HEK293 (cell line): ENCODE measurements at regions not wholly inside any gene's neighbourhood (a gene's known extent, or its start where the extent isn't known, plus 50 kb on each side); places are given as distances from the start of the nearest gene placed in this dataset.

Source experiments
- CTCF ChIA-PET: fragments of 350-600 bp; formaldehyde crosslinking; extraction: SDS; loops from one replicate; lab custom pipeline; 2021; ENCODE audit warnings: antibody characterized with exemption; lab: Yijun Ruan, JAX
- POLR2A ChIA-PET: fragments of 300-600 bp; formaldehyde crosslinking; extraction: SDS; loops from one replicate; lab custom pipeline; 2020; ENCODE audit warnings: antibody characterized with exemption, inconsistent platforms; lab: Yijun Ruan, JAX
- H3K27ac ChIP-seq: fragments of 200-500 bp; sonication (Bioruptor generic); 2 replicates; pipeline ENCODE4 v1.5.1; 2014; ENCODE audit warnings: low read depth, low read length, control low read depth, inconsistent platforms; ENCODE audit errors: extremely low read depth
- H3K36me3 ChIP-seq, 2 experiments: fragments of 200-500 bp in 1 of 2; sonication (Bioruptor generic) in 1 of 2; 1 replicate in 1 of 2; 2 replicates in 1 of 2; pipeline ENCODE4 v1.5.1; 2014 to 2017; ENCODE audit warnings: inconsistent platforms in 2 of 2, low read length in 2 of 2; ENCODE audit not compliant: control insufficient read depth in 2 of 2, insufficient read depth in 1 of 2
- H3K4me1 ChIP-seq: fragments of 200-500 bp; sonication (Bioruptor generic); 2 replicates; pipeline ENCODE4 v1.5.1; 2014; ENCODE audit warnings: mild to moderate bottlenecking, low read length, inconsistent platforms; ENCODE audit not compliant: control insufficient read depth, insufficient read depth
- H3K4me3 ChIP-seq: 2 replicates; pipeline ENCODE4 v1.5.1; 2011; ENCODE audit warnings: low read depth, mild to moderate bottlenecking, control low read depth, low read length, moderate library complexity
- H3K9me3 ChIP-seq: fragments of 200-500 bp; sonication (Bioruptor generic); 2 replicates; pipeline ENCODE4 v1.5.1; 2014; ENCODE audit warnings: low read depth, low read length, inconsistent platforms; ENCODE audit not compliant: control insufficient read depth, insufficient read depth
- EGR2 ChIP-seq: fragments of 450-650 bp; formaldehyde crosslinking; IDR thresholded peaks from 2 replicates; pipeline ENCODE4 v1.5.1; 2016; ENCODE audit warnings: low read depth, missing biosample characterization, missing genetic modification characterization
- GLI4 ChIP-seq: fragments of 450-650 bp; formaldehyde crosslinking; IDR thresholded peaks from 2 replicates; pipeline ENCODE4 v1.5.1; 2016; ENCODE audit warnings: missing biosample characterization, missing genetic modification characterization
- GLIS2 ChIP-seq: fragments of 450-650 bp; formaldehyde crosslinking; IDR thresholded peaks from 2 replicates; pipeline ENCODE4 v1.5.1; 2016; ENCODE audit warnings: missing biosample characterization, missing genetic modification characterization
- HOXC10 ChIP-seq: sonication (generic); formaldehyde crosslinking; IDR thresholded peaks from 2 replicates; pipeline ENCODE4 v1.8.1; 2023; ENCODE audit warnings: mild to moderate bottlenecking, missing genetic modification reagents
- KLF9 ChIP-seq: fragments of 450-650 bp; formaldehyde crosslinking; IDR thresholded peaks from 2 replicates; pipeline ENCODE4 v1.5.1; 2016; ENCODE audit warnings: missing biosample characterization, missing genetic modification characterization, low read depth
- REST ChIP-seq: fragments of 450-650 bp; formaldehyde crosslinking; IDR thresholded peaks from 2 replicates; pipeline ENCODE4 v1.5.1; 2016; ENCODE audit warnings: missing biosample characterization, missing genetic modification characterization
- SP3 ChIP-seq: fragments of 450-650 bp; formaldehyde crosslinking; IDR thresholded peaks from 2 replicates; pipeline ENCODE4 v1.5.1; 2016; ENCODE audit warnings: missing biosample characterization, missing genetic modification characterization
- ZBTB6 ChIP-seq: fragments of 450-650 bp; formaldehyde crosslinking; IDR thresholded peaks from 2 replicates; pipeline ENCODE4 v1.5.1; 2017; ENCODE audit warnings: missing biosample characterization, missing genetic modification characterization
- ZBTB8A ChIP-seq: fragments of 450-650 bp; formaldehyde crosslinking; IDR thresholded peaks from 2 replicates; pipeline ENCODE4 v1.5.1; 2016; ENCODE audit warnings: missing biosample characterization, missing genetic modification characterization
- ZFP3 ChIP-seq: fragments of 450-650 bp; formaldehyde crosslinking; IDR thresholded peaks from 2 replicates; pipeline ENCODE4 v1.5.1; 2016; ENCODE audit warnings: low read depth, missing biosample characterization, missing genetic modification characterization
- ZNF10 ChIP-seq: fragments of 450-650 bp; formaldehyde crosslinking; IDR thresholded peaks from 2 replicates; pipeline ENCODE4 v1.5.1; 2017; ENCODE audit warnings: missing biosample characterization, missing genetic modification characterization
- ZNF138 ChIP-seq: fragments of 450-650 bp; formaldehyde crosslinking; IDR thresholded peaks from 2 replicates; pipeline ENCODE4 v1.5.1; 2016; ENCODE audit warnings: missing biosample characterization, missing genetic modification characterization, borderline replicate concordance
- ZNF202 ChIP-seq: fragments of 450-650 bp; formaldehyde crosslinking; IDR thresholded peaks from 2 replicates; pipeline ENCODE4 v1.5.1; 2016; ENCODE audit warnings: missing biosample characterization, missing genetic modification characterization, borderline replicate concordance
- ZNF239 ChIP-seq: fragments of 450-650 bp; formaldehyde crosslinking; IDR thresholded peaks from 2 replicates; pipeline ENCODE4 v1.5.1; 2016; ENCODE audit warnings: missing biosample characterization, missing genetic modification characterization
- ZNF274 ChIP-seq, 2 experiments: fragments of 200-500 bp in 1 of 2; fragments of 450-650 bp in 1 of 2; sonication (Bioruptor generic) in 1 of 2; formaldehyde crosslinking in 1 of 2; IDR thresholded peaks; 2 replicates each; pipeline versions ENCODE4 v1.5.1 to v1.6.1; 2014 to 2016; ENCODE audit warnings: borderline replicate concordance in 1 of 2, inconsistent platforms in 1 of 2, low read length in 1 of 2, missing biosample characterization in 1 of 2, missing genetic modification characterization in 1 of 2
- ZNF391 ChIP-seq: fragments of 450-650 bp; formaldehyde crosslinking; IDR thresholded peaks from 2 replicates; pipeline ENCODE4 v1.5.1; 2016; ENCODE audit warnings: low read depth, missing biosample characterization, missing genetic modification characterization, borderline replicate concordance
- ZNF521 ChIP-seq: fragments of 450-650 bp; formaldehyde crosslinking; IDR thresholded peaks from 2 replicates; pipeline ENCODE4 v1.5.1; 2017; ENCODE audit warnings: missing biosample characterization, mild to moderate bottlenecking, missing genetic modification characterization
- ZNF626 ChIP-seq: fragments of 450-650 bp; sonication (Bioruptor Pico); formaldehyde crosslinking; IDR thresholded peaks from 2 replicates; pipeline ENCODE4 v1.5.1; 2018; ENCODE audit warnings: missing biosample characterization, missing genetic modification characterization, inconsistent platforms
- ZNF843 ChIP-seq: fragments of 450-650 bp; formaldehyde crosslinking; IDR thresholded peaks from 2 replicates; pipeline ENCODE4 v1.5.1; 2016; ENCODE audit warnings: missing biosample characterization, missing genetic modification characterization
- TF ChIP-seq, protein P1 (sequence below): fragments of 450-650 bp; IDR thresholded peaks from 2 replicates; pipeline ENCODE4 v1.5.1; 2018; ENCODE audit warnings: missing biosample characterization, missing genetic modification characterization
- TF ChIP-seq, protein P2 (sequence below): fragments of 450-650 bp; formaldehyde crosslinking; IDR thresholded peaks from 2 replicates; pipeline ENCODE4 v1.5.0; 2017; ENCODE audit warnings: missing biosample characterization, missing genetic modification characterization, borderline replicate concordance
- TF ChIP-seq, protein P3 (sequence below): fragments of 450-650 bp; formaldehyde crosslinking; optimal IDR thresholded peaks from 2 replicates; pipeline ENCODE3; 2016; ENCODE audit warnings: missing biosample characterization, mild to moderate bottlenecking, missing genetic modification characterization
- TF ChIP-seq, protein P4 (sequence below): fragments of 450-650 bp; formaldehyde crosslinking; IDR thresholded peaks from 2 replicates; pipeline ENCODE4 v1.5.1; 2016; ENCODE audit warnings: missing biosample characterization, missing genetic modification characterization

GRCh38 chr5:158309088-158309807 lies 450.3 kb upstream of the CLINT1 start (continued):
- TF ChIP-seq, protein P1, sequence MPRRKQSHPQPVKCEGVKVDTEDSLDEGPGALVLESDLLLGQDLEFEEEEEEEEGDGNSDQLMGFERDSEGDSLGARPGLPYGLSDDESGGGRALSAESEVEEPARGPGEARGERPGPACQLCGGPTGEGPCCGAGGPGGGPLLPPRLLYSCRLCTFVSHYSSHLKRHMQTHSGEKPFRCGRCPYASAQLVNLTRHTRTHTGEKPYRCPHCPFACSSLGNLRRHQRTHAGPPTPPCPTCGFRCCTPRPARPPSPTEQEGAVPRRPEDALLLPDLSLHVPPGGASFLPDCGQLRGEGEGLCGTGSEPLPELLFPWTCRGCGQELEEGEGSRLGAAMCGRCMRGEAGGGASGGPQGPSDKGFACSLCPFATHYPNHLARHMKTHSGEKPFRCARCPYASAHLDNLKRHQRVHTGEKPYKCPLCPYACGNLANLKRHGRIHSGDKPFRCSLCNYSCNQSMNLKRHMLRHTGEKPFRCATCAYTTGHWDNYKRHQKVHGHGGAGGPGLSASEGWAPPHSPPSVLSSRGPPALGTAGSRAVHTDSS: no peak
- TF ChIP-seq, protein P2, sequence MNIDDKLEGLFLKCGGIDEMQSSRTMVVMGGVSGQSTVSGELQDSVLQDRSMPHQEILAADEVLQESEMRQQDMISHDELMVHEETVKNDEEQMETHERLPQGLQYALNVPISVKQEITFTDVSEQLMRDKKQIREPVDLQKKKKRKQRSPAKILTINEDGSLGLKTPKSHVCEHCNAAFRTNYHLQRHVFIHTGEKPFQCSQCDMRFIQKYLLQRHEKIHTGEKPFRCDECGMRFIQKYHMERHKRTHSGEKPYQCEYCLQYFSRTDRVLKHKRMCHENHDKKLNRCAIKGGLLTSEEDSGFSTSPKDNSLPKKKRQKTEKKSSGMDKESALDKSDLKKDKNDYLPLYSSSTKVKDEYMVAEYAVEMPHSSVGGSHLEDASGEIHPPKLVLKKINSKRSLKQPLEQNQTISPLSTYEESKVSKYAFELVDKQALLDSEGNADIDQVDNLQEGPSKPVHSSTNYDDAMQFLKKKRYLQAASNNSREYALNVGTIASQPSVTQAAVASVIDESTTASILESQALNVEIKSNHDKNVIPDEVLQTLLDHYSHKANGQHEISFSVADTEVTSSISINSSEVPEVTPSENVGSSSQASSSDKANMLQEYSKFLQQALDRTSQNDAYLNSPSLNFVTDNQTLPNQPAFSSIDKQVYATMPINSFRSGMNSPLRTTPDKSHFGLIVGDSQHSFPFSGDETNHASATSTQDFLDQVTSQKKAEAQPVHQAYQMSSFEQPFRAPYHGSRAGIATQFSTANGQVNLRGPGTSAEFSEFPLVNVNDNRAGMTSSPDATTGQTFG (tag by site-specific recombination): no peak
- TF ChIP-seq GLI4 (tag by site-specific recombination): no peak
- TF ChIP-seq HOXC10 (CRISPR knock-in tag): no peak
- no peak for TF ChIP-seq ZBTB6 (tag by site-specific recombination)
- no peak for TF ChIP-seq ZNF626
- TF ChIP-seq ZNF10 (tag by site-specific recombination): no peak
- TF ChIP-seq ZNF239 (tag by site-specific recombination): no peak

DNA sequence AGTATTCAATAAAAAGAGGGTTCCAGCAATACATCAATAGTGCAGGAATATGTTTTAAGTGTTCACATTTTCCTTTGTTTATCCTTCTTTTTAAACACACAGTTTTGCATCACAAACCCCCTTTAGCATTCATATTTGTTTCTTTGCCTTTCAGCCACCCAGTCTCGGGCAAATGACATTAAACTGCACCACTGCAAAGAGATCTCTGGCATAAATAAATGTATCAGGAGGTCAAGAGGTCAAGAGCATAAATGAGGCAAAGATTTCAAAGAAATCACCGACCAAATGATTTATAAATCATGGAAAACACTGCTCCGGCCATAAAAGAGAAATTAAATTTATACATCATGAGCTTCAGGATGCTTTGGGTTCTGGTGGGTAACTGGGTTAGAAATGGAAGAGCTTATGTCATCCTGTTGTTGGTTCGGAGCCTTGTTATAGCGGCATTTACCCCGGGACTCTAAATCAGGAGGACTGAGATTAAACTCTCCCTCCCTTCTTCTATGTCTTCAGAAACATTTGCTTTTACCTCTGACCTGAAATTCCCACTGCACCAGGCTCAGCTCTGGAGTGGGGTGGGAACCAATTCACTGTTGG lies 449.6 kb upstream of the CLINT1 start:
- ChIA-PET CTCF (interaction anchor here (0.7 kb wide), 1 partner anchor 628 kb away, joined by 3 read pairs; no protein-coding TSS in a partner anchor), POLR2A (no interaction called here)
- no peak overlapping the region for H3K4me3 ChIP-seq
- H3K4me1 ChIP-seq: no peaks in the 10 kb centered on the region
- H3K9me3 ChIP-seq: no peaks in the 10 kb centered on the region
- no peaks in the 10 kb centered on the region for H3K36me3 ChIP-seq
- no peak overlapping the region for H3K27ac ChIP-seq
- TF ChIP-seq SP3 (tag by site-specific recombination) (no peak), GLIS2 (tag by site-specific recombination) (no peak), ZNF274 (IDR thresholded peaks at IDR 0.05; ENCODE audit: low read length) (no peak), ZNF274 (tag by site-specific recombination; IDR thresholded peaks at IDR 0.05; ENCODE audit: borderline replicate concordance) (no peak), ZNF202 (tag by site-specific recombination) (no peak), ZNF521 (tag by site-specific recombination) (no peak), ZFP3 (tag by site-specific recombination) (no peak), EGR2 (tag by site-specific recombination) (no peak), ZNF391 (tag by site-specific recombination) (no peak), ZBTB8A (no peak), ZNF138 (tag by site-specific recombination) (no peak), KLF9 (tag by site-specific recombination) (no peak), REST (tag by site-specific recombination) (no peak), ZNF843 (tag by site-specific recombination) (no peak)
- TF ChIP-seq, protein P3, sequence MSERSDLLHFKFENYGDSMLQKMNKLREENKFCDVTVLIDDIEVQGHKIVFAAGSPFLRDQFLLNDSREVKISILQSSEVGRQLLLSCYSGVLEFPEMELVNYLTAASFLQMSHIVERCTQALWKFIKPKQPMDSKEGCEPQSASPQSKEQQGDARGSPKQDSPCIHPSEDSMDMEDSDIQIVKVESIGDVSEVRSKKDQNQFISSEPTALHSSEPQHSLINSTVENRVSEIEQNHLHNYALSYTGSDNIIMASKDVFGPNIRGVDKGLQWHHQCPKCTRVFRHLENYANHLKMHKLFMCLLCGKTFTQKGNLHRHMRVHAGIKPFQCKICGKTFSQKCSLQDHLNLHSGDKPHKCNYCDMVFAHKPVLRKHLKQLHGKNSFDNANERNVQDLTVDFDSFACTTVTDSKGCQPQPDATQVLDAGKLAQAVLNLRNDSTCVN (tag by site-specific recombination): no peak
- TF ChIP-seq, protein P4, sequence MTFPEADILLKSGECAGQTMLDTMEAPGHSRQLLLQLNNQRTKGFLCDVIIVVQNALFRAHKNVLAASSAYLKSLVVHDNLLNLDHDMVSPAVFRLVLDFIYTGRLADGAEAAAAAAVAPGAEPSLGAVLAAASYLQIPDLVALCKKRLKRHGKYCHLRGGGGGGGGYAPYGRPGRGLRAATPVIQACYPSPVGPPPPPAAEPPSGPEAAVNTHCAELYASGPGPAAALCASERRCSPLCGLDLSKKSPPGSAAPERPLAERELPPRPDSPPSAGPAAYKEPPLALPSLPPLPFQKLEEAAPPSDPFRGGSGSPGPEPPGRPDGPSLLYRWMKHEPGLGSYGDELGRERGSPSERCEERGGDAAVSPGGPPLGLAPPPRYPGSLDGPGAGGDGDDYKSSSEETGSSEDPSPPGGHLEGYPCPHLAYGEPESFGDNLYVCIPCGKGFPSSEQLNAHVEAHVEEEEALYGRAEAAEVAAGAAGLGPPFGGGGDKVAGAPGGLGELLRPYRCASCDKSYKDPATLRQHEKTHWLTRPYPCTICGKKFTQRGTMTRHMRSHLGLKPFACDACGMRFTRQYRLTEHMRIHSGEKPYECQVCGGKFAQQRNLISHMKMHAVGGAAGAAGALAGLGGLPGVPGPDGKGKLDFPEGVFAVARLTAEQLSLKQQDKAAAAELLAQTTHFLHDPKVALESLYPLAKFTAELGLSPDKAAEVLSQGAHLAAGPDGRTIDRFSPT: no peak
